Ovary (tissue), 3 donors: ENCODE measurements at regions not wholly inside any gene's neighbourhood (a gene's known extent, or its start where the extent isn't known, plus 50 kb on each side); places are given as distances from the start of the nearest gene placed in this dataset.

Source experiments
- POLR2A ChIP-seq: fragments of 450-650 bp; IDR thresholded peaks from one replicate; pipeline ENCODE4 v1.6.1; 2017; ENCODE audit warnings: antibody characterized with exemption, mild to moderate bottlenecking, moderate library complexity
- TF ChIP-seq, protein P1 (sequence below), 3 donors: fragments of 450-650 bp in 2 of 3; fragments of 200-600 bp in 1 of 3; IDR thresholded peaks; one replicate each; pipeline versions ENCODE4 v1.5.1 to v1.8.0; 2016 to 2022; ENCODE audit warnings: antibody characterized with exemption in 3 of 3, mild to moderate bottlenecking in 1 of 3
- donor health status: DM: no; HTN: no; CAD: no.

DNA sequence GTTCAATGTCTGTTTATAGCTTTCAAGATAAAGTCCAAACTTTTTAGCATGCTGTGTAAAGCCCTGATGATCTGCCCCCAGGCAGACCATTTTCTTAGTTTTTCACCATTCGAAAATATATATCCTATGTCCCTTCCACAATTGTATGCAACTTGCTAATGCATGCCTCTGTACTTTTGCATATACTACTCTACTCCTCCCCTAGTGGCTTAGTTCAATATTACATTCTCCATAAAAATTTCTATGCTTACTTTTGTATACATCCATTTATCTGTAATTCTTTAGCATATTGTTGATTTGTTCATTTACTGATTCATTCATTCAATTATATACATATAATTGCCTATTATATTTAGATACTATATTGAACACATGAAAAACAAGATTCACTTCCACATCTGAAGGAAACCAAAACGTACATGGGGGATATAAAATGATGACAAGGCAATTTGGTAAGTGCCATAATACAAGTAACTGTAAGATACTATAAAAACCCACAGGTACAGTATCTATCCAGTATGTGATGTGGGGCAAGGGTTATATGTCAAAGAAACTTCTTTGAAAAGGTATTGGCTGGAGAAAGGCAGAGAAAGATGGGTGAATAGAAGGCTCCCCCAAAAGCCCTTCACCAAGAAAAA is 902.5 kb downstream of the FAM133A start:
- TF ChIP-seq, protein P1, sequence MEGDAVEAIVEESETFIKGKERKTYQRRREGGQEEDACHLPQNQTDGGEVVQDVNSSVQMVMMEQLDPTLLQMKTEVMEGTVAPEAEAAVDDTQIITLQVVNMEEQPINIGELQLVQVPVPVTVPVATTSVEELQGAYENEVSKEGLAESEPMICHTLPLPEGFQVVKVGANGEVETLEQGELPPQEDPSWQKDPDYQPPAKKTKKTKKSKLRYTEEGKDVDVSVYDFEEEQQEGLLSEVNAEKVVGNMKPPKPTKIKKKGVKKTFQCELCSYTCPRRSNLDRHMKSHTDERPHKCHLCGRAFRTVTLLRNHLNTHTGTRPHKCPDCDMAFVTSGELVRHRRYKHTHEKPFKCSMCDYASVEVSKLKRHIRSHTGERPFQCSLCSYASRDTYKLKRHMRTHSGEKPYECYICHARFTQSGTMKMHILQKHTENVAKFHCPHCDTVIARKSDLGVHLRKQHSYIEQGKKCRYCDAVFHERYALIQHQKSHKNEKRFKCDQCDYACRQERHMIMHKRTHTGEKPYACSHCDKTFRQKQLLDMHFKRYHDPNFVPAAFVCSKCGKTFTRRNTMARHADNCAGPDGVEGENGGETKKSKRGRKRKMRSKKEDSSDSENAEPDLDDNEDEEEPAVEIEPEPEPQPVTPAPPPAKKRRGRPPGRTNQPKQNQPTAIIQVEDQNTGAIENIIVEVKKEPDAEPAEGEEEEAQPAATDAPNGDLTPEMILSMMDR (IDR thresholded peaks at IDR 0.05): no peak
- TF ChIP-seq POLR2A: no peak
